C4-2B (cell line): ENCODE measurements at regions not wholly inside any gene's neighbourhood (a gene's known extent, or its start where the extent isn't known, plus 50 kb on each side); places are given as distances from the start of the nearest gene placed in this dataset.

Source experiments
- CTCF ChIP-seq: fragments of 450-650 bp; conservative IDR thresholded peaks from 2 replicates; pipeline ENCODE4 v1.5.1; 2017; ENCODE audit warnings: mild to moderate bottlenecking
- ZFX ChIP-seq: fragments of 450-650 bp; IDR thresholded peaks from 2 replicates; pipeline ENCODE4 v1.6.1; 2017

GRCh38 chr2:53545604-53546003, 222.0 kb upstream of the CHAC2 start:
- no peak for TF ChIP-seq CTCF
- TF ChIP-seq ZFX = no peak
